Activated CD4-positive, alpha-beta T cell treated with anti-CD3 and anti-CD28 coated beads, Interleukin-2, amount 10 ng/mL, durations not matched to agents 24 days and 14 days (primary cell): ENCODE measurements at regions not wholly inside any gene's neighbourhood (a gene's known extent, or its start where the extent isn't known, plus 50 kb on each side); places are given as distances from the start of the nearest gene placed in this dataset.
A peak's percentile ranks its signal among the peaks of the same experiment; 100 is the strongest.

Source experiments
- DNase-seq: peaks from one replicate; pipeline ENCODE4 v3.0.0; 2022
- H3K27ac Mint-ChIP-seq: one replicate; pipeline ENCODE4 v1.8.0; 2022; ENCODE audit warnings: mild to moderate bottlenecking, mixed read lengths
- H3K27me3 Mint-ChIP-seq: one replicate; pipeline ENCODE4 v1.8.0; 2022; ENCODE audit warnings: mixed read lengths
- H3K36me3 Mint-ChIP-seq: one replicate; pipeline ENCODE4 v1.8.0; 2022; ENCODE audit warnings: low read depth, mild to moderate bottlenecking, mixed read lengths
- H3K4me1 Mint-ChIP-seq: one replicate; pipeline ENCODE4 v1.8.0; 2021; ENCODE audit warnings: mixed read lengths
- H3K4me3 Mint-ChIP-seq: one replicate; pipeline ENCODE4 v1.8.0; 2022; ENCODE audit warnings: mild to moderate bottlenecking, moderate library complexity, mixed read lengths
- H3K9me3 Mint-ChIP-seq: one replicate; pipeline ENCODE4 v1.8.0; 2021; ENCODE audit warnings: mixed read lengths
- intact Hi-C: fragments of 100-400 bp; cut with micrococcal nuclease; formaldehyde crosslinking; loops from one replicate; pipeline ENCODE4 v1.15.1; 2023

DNA sequence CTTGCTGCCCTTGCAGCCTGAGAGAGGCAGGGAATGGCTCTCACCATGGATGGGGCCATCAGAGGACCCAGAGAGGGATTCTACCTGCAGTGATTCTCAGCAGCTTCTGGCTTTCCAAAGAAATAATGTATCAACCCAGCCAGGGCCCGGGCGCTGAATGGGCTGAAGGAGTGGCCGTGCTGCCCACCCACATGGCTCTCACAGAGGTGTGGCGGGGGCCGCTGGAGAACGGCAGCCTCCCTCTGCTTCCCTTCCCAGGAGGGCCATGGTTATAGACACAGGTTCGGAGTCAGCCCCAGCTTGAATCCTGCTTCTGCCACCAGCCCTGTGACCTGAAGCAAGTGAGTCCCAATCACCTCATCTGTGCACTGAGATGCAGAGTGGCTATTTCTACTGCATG, 82.7 kb downstream of the THAP12 start:
- no peak overlapping the region for H3K27ac Mint-ChIP-seq
- intact Hi-C loops = no loop called here
- peaks cover 3% of the 10 kb centered on the region for H3K4me1 Mint-ChIP-seq
- peaks cover 12% of the 10 kb centered on the region for H3K27me3 Mint-ChIP-seq
- no peaks in the 10 kb centered on the region for H3K9me3 Mint-ChIP-seq
- no peak for DNase-seq
- no peak overlapping the region for H3K4me3 Mint-ChIP-seq
- H3K36me3 Mint-ChIP-seq = no peaks in the 10 kb centered on the region

GRCh38 chr11:76296731-76297542, 84.0 kb downstream of the THAP12 start:
- DNase-seq = no peak
- H3K4me1 Mint-ChIP-seq = peaks cover 9% of the 10 kb centered on the region

GRCh38 chr11:76293189-76293631, 86.9 kb upstream of the WNT11 start:
- H3K4me1 Mint-ChIP-seq = peaks cover 14% of the 10 kb centered on the region
- intact Hi-C loops = no loop called here
- H3K36me3 Mint-ChIP-seq = no peaks in the 10 kb centered on the region
- no peak overlapping the region for H3K27ac Mint-ChIP-seq
- no peaks in the 10 kb centered on the region for H3K9me3 Mint-ChIP-seq
- H3K27me3 Mint-ChIP-seq = no peaks in the 10 kb centered on the region
- DNase-seq = peak; percentile 65
- H3K4me3 Mint-ChIP-seq = no peak overlapping the region

More at GRCh38 chr11:76296731-76297542, 84.0 kb downstream of the THAP12 start:
- Mint-ChIP-seq H3K36me3 (no peaks in the 10 kb centered on the region), H3K9me3 (no peaks in the 10 kb centered on the region), H3K27ac (no peak overlapping the region), H3K4me3 (no peak overlapping the region), H3K27me3 (peaks cover 9% of the 10 kb centered on the region)
- intact Hi-C loops = no loop called here

DNA sequence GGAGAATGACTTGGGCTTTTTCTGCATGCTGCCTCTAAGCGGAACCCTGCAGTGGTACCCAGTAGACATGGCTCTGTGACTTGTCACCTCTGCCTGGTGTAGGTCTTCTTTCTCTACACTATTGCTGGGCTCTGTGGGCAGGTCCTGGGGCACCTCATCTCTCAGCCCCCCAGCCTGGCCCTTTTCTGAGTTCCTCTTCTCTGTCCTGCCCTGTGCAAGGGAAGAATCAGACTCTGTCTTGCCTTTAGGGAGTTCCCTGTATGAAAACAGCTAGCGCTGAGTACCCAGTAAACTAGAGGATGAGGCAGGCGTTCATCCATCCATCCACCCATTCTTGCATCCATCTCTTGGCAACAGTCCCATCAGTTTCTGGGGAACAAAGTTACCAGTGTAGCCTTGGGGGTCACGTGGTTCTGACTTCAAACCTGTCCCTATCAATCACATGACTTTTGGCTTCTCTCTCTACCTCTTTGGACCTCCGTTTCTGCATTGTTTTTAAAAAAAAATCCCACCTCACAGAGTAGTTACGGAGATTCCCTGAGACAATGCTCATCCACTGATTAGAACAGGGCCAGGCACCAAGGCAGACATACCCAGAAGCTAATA, 86.4 kb upstream of the WNT11 start:
- no peak for DNase-seq
- intact Hi-C loops = no loop called here
- Mint-ChIP-seq H3K36me3 (no peaks in the 10 kb centered on the region), H3K4me3 (no peak overlapping the region), H3K4me1 (peaks cover 19% of the 10 kb centered on the region), H3K27me3 (no peaks in the 10 kb centered on the region), H3K9me3 (no peaks in the 10 kb centered on the region), H3K27ac (peak overlapping the region; percentile 17)

DNA sequence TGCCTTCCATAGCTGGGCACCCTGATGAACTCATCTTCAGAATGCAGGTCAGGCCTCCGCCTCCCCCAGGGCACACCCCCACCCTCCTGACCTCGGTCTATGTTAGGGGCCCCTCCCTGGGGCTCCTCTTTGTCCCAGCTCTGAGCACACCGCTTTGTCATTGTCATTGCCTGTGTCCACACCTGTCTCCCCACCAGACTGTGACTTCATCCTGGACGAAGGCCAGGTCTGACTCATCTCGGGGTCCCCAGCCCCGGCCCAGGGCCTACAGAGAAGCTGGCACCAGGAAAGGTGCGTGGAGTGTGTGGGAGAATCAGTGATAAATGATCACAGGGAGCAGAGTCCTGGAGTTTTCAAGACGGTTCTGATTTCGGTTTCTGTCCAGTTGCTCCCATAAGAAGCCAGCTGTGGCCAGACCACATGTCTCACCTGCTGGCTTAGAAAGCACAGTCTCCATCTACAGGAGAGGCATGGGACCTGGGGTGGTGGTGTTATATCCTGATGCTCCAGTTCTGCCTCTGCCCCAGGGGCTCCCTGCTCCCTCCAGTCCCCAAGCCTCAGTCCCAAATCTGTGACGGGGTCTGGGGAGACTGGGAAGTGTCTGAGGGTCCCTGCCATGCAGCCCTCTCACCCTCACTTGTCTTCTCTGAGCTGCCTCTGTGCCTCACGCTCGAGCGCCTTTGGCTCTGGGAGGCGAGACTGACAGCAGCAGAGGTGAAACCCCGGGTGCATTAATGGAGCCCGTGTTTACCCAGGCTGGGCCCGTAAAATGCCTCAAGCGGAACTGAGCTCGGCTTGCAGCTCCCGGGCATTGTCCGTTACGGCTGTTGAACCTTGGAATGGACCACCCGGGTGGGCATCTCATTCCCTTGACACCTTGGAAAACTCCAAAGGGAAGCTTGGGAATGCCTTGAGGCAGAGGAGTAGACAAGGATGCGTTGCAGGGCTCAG, 85.5 kb upstream of the WNT11 start:
- no peak overlapping the region for H3K4me3 Mint-ChIP-seq
- intact Hi-C loops = no loop called here
- H3K9me3 Mint-ChIP-seq = no peaks in the 10 kb centered on the region
- no peak for DNase-seq
- no peaks in the 10 kb centered on the region for H3K27me3 Mint-ChIP-seq
- no peak overlapping the region for H3K27ac Mint-ChIP-seq
- no peaks in the 10 kb centered on the region for H3K36me3 Mint-ChIP-seq
- H3K4me1 Mint-ChIP-seq = peaks cover 21% of the 10 kb centered on the region

GRCh38 chr11:76288166-76288980, 82.1 kb upstream of the WNT11 start:
- DNase-seq = peak; percentile 78
- peak overlapping the region; percentile 43 for H3K4me3 Mint-ChIP-seq
- peaks cover 20% of the 10 kb centered on the region for H3K4me1 Mint-ChIP-seq
- H3K27ac Mint-ChIP-seq = peak overlapping the region; percentile 82
- no peaks in the 10 kb centered on the region for H3K27me3 Mint-ChIP-seq
- H3K9me3 Mint-ChIP-seq = no peaks in the 10 kb centered on the region
- no peaks in the 10 kb centered on the region for H3K36me3 Mint-ChIP-seq
- intact Hi-C loops = no loop called here

GRCh38 chr11:76287227-76287626, 80.9 kb upstream of the WNT11 start:
- Mint-ChIP-seq H3K27me3 (no peaks in the 10 kb centered on the region), H3K4me1 (peaks cover 12% of the 10 kb centered on the region), H3K36me3 (no peaks in the 10 kb centered on the region), H3K9me3 (no peaks in the 10 kb centered on the region), H3K27ac (no peak overlapping the region), H3K4me3 (no peak overlapping the region)
- DNase-seq = no peak
- intact Hi-C loops = no loop called here

DNA sequence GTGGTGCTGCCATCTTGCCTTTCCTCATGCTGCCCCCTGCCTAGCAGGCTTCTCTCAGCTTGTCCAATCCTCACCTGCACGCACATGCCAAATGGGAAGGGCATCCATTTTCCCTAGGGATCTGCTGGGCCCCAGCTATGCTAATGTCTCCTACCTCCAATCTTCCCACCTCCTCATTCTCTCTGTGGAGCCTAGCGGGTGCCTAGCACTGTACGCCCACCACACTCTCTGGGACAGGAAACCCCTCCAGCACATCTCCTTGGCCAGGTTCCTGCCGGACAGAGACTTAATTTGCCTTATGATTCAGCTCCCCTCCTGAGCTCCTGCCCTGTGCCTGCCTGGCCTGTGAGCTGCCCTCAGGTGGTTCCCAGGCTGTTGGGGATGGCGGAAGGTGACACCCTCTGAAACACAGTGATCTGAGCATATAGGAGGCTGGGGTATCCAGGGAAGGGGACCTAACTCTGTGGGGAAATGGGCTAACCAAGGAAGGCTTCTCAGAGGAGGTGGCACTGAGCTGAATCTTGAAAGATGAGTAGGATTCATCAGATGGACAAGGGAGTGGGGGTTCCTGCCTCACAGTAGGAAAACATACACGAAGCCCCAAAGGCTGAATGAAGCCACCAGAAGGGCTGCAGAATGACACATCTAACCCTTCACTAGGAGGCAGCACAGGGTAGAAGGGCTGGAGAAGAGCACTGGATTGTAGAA, 79.2 kb upstream of the WNT11 start:
- Mint-ChIP-seq H3K4me3 (no peak overlapping the region), H3K36me3 (no peaks in the 10 kb centered on the region), H3K27ac (no peak overlapping the region), H3K4me1 (peaks cover 12% of the 10 kb centered on the region), H3K27me3 (no peaks in the 10 kb centered on the region), H3K9me3 (no peaks in the 10 kb centered on the region)
- intact Hi-C loops = no loop called here
- no peak for DNase-seq

DNA sequence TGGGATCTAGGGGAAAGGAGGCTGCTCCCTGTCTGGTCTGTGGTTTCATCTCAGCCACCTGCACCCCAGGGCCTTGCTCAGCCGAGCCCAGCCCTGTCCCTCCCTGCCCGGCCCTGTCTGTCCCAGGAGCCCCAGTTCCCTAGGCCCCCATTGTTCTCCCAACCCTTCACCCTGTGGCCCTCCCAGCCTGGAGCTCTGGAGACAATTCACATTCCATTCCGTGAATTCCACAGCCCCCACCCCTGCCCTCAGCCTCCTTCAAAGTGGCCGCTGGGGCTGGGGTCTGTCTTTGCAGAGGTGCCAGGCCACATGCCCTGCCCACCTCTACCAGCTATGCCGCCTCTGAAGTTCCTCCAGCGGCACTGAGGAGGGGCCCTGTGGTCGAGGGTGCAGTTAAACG, 77.9 kb upstream of the WNT11 start:
- Mint-ChIP-seq H3K27me3 (no peaks in the 10 kb centered on the region), H3K4me1 (peaks cover 12% of the 10 kb centered on the region), H3K9me3 (no peaks in the 10 kb centered on the region), H3K27ac (no peak overlapping the region), H3K4me3 (no peak overlapping the region), H3K36me3 (no peaks in the 10 kb centered on the region)
- intact Hi-C loops = no loop called here
- DNase-seq = no peak

DNA sequence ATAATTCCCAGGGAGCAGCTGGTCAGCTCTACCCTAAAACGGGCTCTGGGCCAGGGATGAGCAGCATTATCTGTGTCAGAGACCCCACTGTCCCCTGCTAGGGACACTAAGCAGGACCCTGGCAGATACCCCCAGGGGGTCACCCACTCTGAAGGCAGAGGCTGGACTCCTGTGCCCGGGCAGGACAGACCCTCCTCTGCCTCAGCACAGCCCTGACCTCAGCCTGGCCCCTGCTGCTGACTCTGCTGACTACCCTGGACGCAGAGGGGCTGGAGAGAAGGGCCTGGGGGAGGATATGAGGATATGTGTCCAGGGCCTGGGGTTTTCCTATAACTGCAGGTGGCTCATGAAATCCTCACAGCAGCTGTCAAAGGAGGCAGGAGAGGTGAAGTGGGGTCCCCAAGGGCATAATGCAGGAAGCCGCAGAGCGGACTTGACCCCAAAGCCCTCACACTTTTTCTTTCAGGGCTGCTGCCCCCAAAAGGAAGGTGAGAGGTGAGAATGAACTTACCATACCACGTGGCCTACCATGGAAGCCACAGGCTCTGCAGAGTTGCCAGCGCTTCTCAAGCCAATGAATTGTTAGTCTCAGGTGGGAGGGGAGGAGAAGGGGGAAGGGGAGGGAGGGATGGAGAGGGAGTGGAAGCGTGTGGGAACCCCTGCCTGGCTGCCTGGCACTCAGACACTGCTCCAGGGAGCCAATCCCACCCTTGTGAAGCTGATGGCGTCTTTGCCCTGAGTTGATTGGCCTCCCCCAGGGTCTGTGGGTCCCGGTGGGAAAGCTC, 76.7 kb upstream of the WNT11 start:
- H3K27me3 Mint-ChIP-seq = no peaks in the 10 kb centered on the region
- intact Hi-C loops = no loop called here
- H3K4me3 Mint-ChIP-seq = no peak overlapping the region
- H3K9me3 Mint-ChIP-seq = no peaks in the 10 kb centered on the region
- H3K36me3 Mint-ChIP-seq = no peaks in the 10 kb centered on the region
- H3K27ac Mint-ChIP-seq = no peak overlapping the region
- no peak for DNase-seq
- H3K4me1 Mint-ChIP-seq = peaks cover 6% of the 10 kb centered on the region

DNA sequence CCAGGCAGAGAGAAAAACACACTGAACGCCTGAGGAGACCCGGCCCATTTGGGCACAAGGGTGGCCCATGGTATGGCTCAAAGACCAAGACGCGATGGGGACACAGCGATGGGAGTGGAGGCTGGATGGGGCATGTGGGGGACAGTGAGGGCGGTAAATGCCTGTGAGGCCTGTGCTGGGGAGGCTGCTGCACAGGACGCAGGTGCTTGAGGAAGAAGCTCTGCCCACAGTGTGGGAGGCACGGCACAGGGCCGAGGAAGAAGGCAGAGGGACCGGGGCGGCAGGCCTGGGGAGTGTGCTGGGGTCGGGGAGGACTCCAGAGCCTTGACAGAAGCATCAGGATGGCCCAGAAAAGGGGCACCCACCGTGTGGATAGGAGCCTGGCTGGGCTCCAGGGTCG, 75.9 kb upstream of the WNT11 start:
- Mint-ChIP-seq H3K4me3 (no peak overlapping the region), H3K27me3 (no peaks in the 10 kb centered on the region), H3K27ac (no peak overlapping the region), H3K36me3 (no peaks in the 10 kb centered on the region), H3K9me3 (no peaks in the 10 kb centered on the region), H3K4me1 (no peaks in the 10 kb centered on the region)
- intact Hi-C loops = no loop called here
- no peak for DNase-seq

DNA sequence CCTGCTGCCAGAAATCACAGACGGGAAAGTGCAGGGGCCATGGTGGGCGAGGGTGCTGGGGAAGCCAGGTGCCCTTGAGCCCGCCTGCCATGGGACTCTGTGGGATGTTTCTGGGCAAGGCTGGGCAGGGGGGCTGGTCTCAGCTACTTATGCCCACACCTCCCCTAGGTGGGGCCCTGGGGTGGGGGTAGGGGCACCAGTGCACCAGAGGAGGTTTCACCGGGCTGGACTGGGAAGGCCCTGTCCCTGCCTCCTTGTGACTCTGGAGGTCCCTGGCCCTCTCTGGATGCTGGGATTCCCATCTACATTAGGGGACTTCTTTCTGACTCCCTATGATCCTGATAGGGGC, 75.2 kb upstream of the WNT11 start:
- intact Hi-C loops = no loop called here
- no peaks in the 10 kb centered on the region for H3K9me3 Mint-ChIP-seq
- H3K27ac Mint-ChIP-seq = no peak overlapping the region
- no peaks in the 10 kb centered on the region for H3K4me1 Mint-ChIP-seq
- H3K36me3 Mint-ChIP-seq = no peaks in the 10 kb centered on the region
- H3K4me3 Mint-ChIP-seq = no peak overlapping the region
- no peak for DNase-seq
- no peaks in the 10 kb centered on the region for H3K27me3 Mint-ChIP-seq
